DMS 273 (cell line): ENCODE measurements at regions not wholly inside any gene's neighbourhood (a gene's known extent, or its start where the extent isn't known, plus 50 kb on each side); places are given as distances from the start of the nearest gene placed in this dataset.

Source experiments
- DNase-seq: peaks from one replicate; lab custom pipeline; 2025; ENCODE audit not compliant: unreplicated experiment; lab: John Stamatoyannopoulos, UW

- no peak for DNase-seq
These were observed 159.8 kb downstream of the SETD4 start for GRCh38 chr21:35900539-35900938.

- no peak for DNase-seq
These were observed 164.3 kb downstream of the SETD4 start for GRCh38 chr21:35896060-35896459.

- no peak for DNase-seq
These were observed 164.7 kb downstream of the SETD4 start for GRCh38 chr21:35895598-35895997.

GRCh38 chr21:35893156-35893555, 167.2 kb downstream of the SETD4 start:
- no peak for DNase-seq

GRCh38 chr21:35886887-35887286, 173.4 kb downstream of the SETD4 start:
- DNase-seq = no peak

GRCh38 chr21:35885942-35886541, 174.3 kb downstream of the SETD4 start:
- DNase-seq = no peak

GRCh38 chr21:35882791-35883240, 177.5 kb downstream of the SETD4 start:
- DNase-seq = no peak

- no peak for DNase-seq
These were observed 186.9 kb downstream of the SETD4 start for GRCh38 chr21:35873441-35873840.

GRCh38 chr21:35871906-35872305, 188.4 kb downstream of the SETD4 start:
- DNase-seq = no peak

GRCh38 chr21:35868869-35869223, 191.5 kb downstream of the SETD4 start:
- no peak for DNase-seq

GRCh38 chr21:35868005-35868868, 192.1 kb downstream of the SETD4 start:
- DNase-seq = no peak

GRCh38 chr21:35864039-35864438, 196.3 kb downstream of the SETD4 start:
- DNase-seq = no peak

- no peak for DNase-seq
These were observed 197.4 kb downstream of the SETD4 start for GRCh38 chr21:35862969-35863368.

- no peak for DNase-seq
These were observed 198.7 kb downstream of the SETD4 start for GRCh38 chr21:35861661-35862060.

- DNase-seq = no peak
These were observed 200.0 kb downstream of the SETD4 start for GRCh38 chr21:35860189-35860869.

GRCh38 chr21:35859677-35860076, 200.6 kb downstream of the SETD4 start:
- no peak for DNase-seq

- DNase-seq = no peak
These were observed 203.2 kb downstream of the SETD4 start for GRCh38 chr21:35857095-35857494.

GRCh38 chr21:35855484-35855883, 204.8 kb downstream of the SETD4 start:
- DNase-seq = no peak

GRCh38 chr21:35854281-35854680, 206.0 kb downstream of the SETD4 start:
- DNase-seq = no peak

GRCh38 chr21:35853321-35854239, 206.7 kb downstream of the SETD4 start:
- no peak for DNase-seq

GRCh38 chr21:35852820-35853219, 207.5 kb downstream of the SETD4 start:
- no peak for DNase-seq
